GM13976 (cell line): ENCODE measurements at regions not wholly inside any gene's neighbourhood (a gene's known extent, or its start where the extent isn't known, plus 50 kb on each side); places are given as distances from the start of the nearest gene placed in this dataset.

Experiments
- DNase-seq: peaks from one replicate; pipeline ENCODE4 v3.0.0; 2012; ENCODE audit warnings: low spot score
- in situ Hi-C: fragments of 300-500 bp; cut with MboI; formaldehyde crosslinking; loops from one replicate; pipeline ENCODE4 v1.12.0; 2022; ENCODE audit warnings: low sequenced_read_pairs, mixed read lengths, inconsistent platforms; ENCODE audit not compliant: unreplicated experiment
- TF ChIP-seq, protein P1 (sequence below): IDR thresholded peaks from 2 replicates; pipeline ENCODE4 v1.5.1; 2012; ENCODE audit warnings: borderline replicate concordance, mild to moderate bottlenecking; ENCODE audit not compliant: insufficient read depth; ENCODE audit errors: extremely low read depth, missing control alignments, control extremely low read depth

DNA sequence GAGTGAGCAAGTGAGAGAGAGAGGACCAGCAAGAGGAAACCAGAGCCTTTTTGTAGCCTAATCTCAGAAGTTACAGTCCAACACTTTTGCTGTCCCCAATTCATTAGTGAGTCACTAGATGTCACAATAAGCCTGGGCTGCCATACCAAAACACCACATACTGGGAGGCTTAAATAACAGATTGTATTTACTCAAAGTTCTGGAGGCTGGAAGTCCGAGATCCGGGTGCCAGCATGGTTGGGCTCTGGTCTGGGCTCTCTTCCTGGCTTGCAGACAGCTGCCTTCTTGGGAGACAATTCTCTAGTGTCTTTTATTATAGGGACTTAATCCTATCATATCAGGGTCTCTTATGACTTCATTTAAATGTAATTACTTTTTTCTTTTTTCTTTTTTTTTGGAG is 50.7 kb upstream of the FERMT1 start:
- DNase-seq: no peak
- TF ChIP-seq, protein P1, sequence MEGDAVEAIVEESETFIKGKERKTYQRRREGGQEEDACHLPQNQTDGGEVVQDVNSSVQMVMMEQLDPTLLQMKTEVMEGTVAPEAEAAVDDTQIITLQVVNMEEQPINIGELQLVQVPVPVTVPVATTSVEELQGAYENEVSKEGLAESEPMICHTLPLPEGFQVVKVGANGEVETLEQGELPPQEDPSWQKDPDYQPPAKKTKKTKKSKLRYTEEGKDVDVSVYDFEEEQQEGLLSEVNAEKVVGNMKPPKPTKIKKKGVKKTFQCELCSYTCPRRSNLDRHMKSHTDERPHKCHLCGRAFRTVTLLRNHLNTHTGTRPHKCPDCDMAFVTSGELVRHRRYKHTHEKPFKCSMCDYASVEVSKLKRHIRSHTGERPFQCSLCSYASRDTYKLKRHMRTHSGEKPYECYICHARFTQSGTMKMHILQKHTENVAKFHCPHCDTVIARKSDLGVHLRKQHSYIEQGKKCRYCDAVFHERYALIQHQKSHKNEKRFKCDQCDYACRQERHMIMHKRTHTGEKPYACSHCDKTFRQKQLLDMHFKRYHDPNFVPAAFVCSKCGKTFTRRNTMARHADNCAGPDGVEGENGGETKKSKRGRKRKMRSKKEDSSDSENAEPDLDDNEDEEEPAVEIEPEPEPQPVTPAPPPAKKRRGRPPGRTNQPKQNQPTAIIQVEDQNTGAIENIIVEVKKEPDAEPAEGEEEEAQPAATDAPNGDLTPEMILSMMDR: no peak
- in situ Hi-C loops: no loop called here
